Testis (tissue), 2 donors: ENCODE measurements at regions not wholly inside any gene's neighbourhood (a gene's known extent, or its start where the extent isn't known, plus 50 kb on each side); places are given as distances from the start of the nearest gene placed in this dataset.

Experiments used
- CTCF ChIP-seq, 3 experiments: fragments of 450-650 bp in 2 of 3; fragments of 200-600 bp in 1 of 3; sonication (generic) in 1 of 3; IDR thresholded peaks; one replicate each; pipeline ENCODE4 v1.5.1; 2016 to 2019; ENCODE audit warnings: antibody characterized with exemption in 3 of 3, mild to moderate bottlenecking in 2 of 3, moderate library complexity in 1 of 3
- POLR2A ChIP-seq: fragments of 450-650 bp; IDR thresholded peaks from one replicate; pipeline ENCODE4 v1.6.1; 2017; ENCODE audit warnings: antibody characterized with exemption, mild to moderate bottlenecking, moderate library complexity

GRCh38 chr6:66396549-66396948, 689.5 kb upstream of the EYS start:
- TF ChIP-seq CTCF (IDR thresholded peaks at IDR 0.05) (no peak), POLR2A (no peak)
